WTC11 (cell line): ENCODE measurements at regions not wholly inside any gene's neighbourhood (a gene's known extent, or its start where the extent isn't known, plus 50 kb on each side); places are given as distances from the start of the nearest gene placed in this dataset.

Source experiments
- ATAC-seq: fragments of 200-7000 bp; cut with Tn5 transposase; 2 replicates; pipeline ENCODE4 v1.10.0; 2021; ENCODE audit warnings: mild to moderate bottlenecking, moderate library complexity
- CTCF ChIA-PET: fragments of 300-600 bp; sonication (Branson Sonifier 250); formaldehyde crosslinking; loops from one replicate; lab custom pipeline; 2021; ENCODE audit warnings: antibody characterized with exemption; lab: Charles Lee
- POLR2A ChIA-PET: fragments of 350-600 bp; sonication (Branson Sonifier 250); formaldehyde crosslinking; loops from one replicate; lab custom pipeline; 2021; ENCODE audit warnings: antibody characterized with exemption; lab: Charles Lee
- DNase-seq: peaks from one replicate; pipeline ENCODE4 v3.0.0; 2021; ENCODE audit warnings: low spot score
- H3K27ac Mint-ChIP-seq: 2 replicates; pipeline ENCODE4 v1.8.0; 2021; ENCODE audit warnings: mixed read lengths
- H3K27me3 Mint-ChIP-seq: 2 replicates; pipeline ENCODE4 v1.8.0; 2021; ENCODE audit warnings: low read depth, mild to moderate bottlenecking, moderate library complexity, mixed read lengths
- H3K36me3 Mint-ChIP-seq: 2 replicates; pipeline ENCODE4 v1.8.0; 2021; ENCODE audit warnings: mixed read lengths
- H3K4me1 Mint-ChIP-seq: 2 replicates; pipeline ENCODE4 v1.8.0; 2022; ENCODE audit warnings: mixed read lengths
- H3K4me3 Mint-ChIP-seq: 2 replicates; pipeline ENCODE4 v1.8.0; 2021; ENCODE audit warnings: mild to moderate bottlenecking, moderate library complexity, mixed read lengths
- H3K9me3 Mint-ChIP-seq: 2 replicates; pipeline ENCODE4 v1.8.0; 2021; ENCODE audit warnings: mixed read lengths
- HMGA2 ChIP-seq: fragments of 250-450 bp; sonication (Bioruptor Pico); IDR thresholded peaks from 2 replicates; pipeline ENCODE4 v1.4.0; 2021; ENCODE audit warnings: mild to moderate bottlenecking, moderate library complexity
- NR3C1 ChIP-seq: sonication (generic); formaldehyde crosslinking; conservative IDR thresholded peaks from 2 replicates; pipeline ENCODE4 v1.8.1; 2023; ENCODE audit warnings: low read depth, mild to moderate bottlenecking, missing genetic modification reagents
- OVOL2 ChIP-seq: fragments of 250-450 bp; sonication (Bioruptor Pico); IDR thresholded peaks from 2 replicates; pipeline ENCODE4 v1.9.0; 2021; ENCODE audit warnings: mild to moderate bottlenecking, borderline replicate concordance
- SMAD4 ChIP-seq: sonication (generic); formaldehyde crosslinking; IDR thresholded peaks from 2 replicates; pipeline ENCODE4 v1.8.0; 2022; ENCODE audit warnings: mild to moderate bottlenecking, missing genetic modification reagents
- ZBTB21 ChIP-seq: sonication (generic); formaldehyde crosslinking; IDR thresholded peaks from 2 replicates; pipeline ENCODE4 v1.8.1; 2023; ENCODE audit warnings: mild to moderate bottlenecking, missing genetic modification reagents, borderline replicate concordance
- ZNF423 ChIP-seq: fragments of 250-450 bp; sonication (Bioruptor Pico); IDR thresholded peaks from 2 replicates; pipeline ENCODE4 v2.1.2; 2022; ENCODE audit warnings: mild to moderate bottlenecking, moderate library complexity
- TF ChIP-seq, protein P1 (sequence below): sonication (generic); formaldehyde crosslinking; IDR thresholded peaks from 2 replicates; pipeline ENCODE4 v1.8.1; 2023; ENCODE audit warnings: mild to moderate bottlenecking, missing genetic modification reagents, borderline replicate concordance
- TF ChIP-seq, protein P2 (sequence below): sonication (generic); formaldehyde crosslinking; IDR thresholded peaks from 2 replicates; pipeline ENCODE4 v1.8.0; 2023; ENCODE audit warnings: missing genetic modification reagents
- TF ChIP-seq, protein P3 (sequence below): sonication (generic); formaldehyde crosslinking; IDR thresholded peaks from 2 replicates; pipeline ENCODE4 v1.8.0; 2022; ENCODE audit warnings: mild to moderate bottlenecking, missing genetic modification reagents
- TF ChIP-seq, protein P4 (sequence below): sonication (generic); formaldehyde crosslinking; IDR thresholded peaks from 2 replicates; pipeline ENCODE4 v1.8.0; 2022; ENCODE audit warnings: missing genetic modification reagents
- TF ChIP-seq, protein P5 (sequence below): fragments of 250-450 bp; sonication (Bioruptor Pico); IDR thresholded peaks from 2 replicates; pipeline ENCODE4 v2.1.2; 2022; ENCODE audit warnings: mild to moderate bottlenecking, moderate library complexity
- TF ChIP-seq, protein P6 (sequence below): sonication (generic); formaldehyde crosslinking; IDR thresholded peaks from 2 replicates; pipeline ENCODE4 v1.8.0; 2022; ENCODE audit warnings: mild to moderate bottlenecking, missing genetic modification reagents
- TF ChIP-seq, protein P7 (sequence below): sonication (generic); formaldehyde crosslinking; IDR thresholded peaks from 2 replicates; pipeline ENCODE4 v1.8.1; 2023; ENCODE audit warnings: mild to moderate bottlenecking, missing genetic modification reagents
- TF ChIP-seq, protein P8 (sequence below): sonication (generic); formaldehyde crosslinking; IDR thresholded peaks from 2 replicates; pipeline ENCODE4 v1.8.1; 2023; ENCODE audit warnings: mild to moderate bottlenecking, missing genetic modification reagents, moderate library complexity

DNA sequence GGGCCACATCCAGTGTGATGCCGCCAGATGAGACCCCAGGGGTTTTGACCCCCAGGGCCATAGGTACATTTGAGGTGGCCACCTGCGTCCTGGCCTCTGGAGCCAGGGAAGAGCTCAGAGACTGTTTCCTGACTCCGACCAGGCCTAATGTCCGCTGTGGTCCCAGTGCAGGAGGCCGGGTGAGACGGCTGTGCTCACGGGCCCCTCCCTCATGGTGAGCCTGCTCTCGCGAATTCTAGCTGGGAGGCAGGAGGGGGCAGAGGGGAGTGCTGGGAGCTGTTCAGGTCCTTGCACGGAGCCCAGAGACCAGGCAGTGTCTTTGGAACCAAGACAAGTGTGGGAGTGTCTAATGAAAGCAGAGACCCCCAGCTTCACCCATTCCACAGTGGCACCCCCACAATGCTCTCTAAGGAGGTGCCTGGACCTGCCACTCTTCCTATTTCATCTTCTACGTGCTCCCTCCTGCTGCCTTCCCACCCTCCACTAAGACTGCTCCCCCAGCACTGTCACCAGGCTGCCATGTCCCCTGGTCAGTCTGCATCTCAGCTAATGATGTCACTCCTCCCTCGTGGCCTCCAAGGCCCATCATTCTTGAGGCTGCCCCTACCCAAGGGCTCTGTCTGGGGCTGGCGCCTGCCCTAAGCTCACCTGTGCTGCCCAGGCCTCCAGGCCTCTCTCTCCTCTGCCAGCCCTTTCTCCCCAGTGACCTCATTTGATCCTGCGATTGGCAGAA, 256.3 kb upstream of the C1orf174 start:
- H3K9me3 Mint-ChIP-seq, result peaks cover 50% of the 10 kb centered on the region
- no peak for ATAC-seq
- H3K27me3 Mint-ChIP-seq, result peaks cover 12% of the 10 kb centered on the region; the same call in 1 of the 2 replicates
- CTCF ChIA-PET, result no interaction called here
- no peak for DNase-seq
- no peaks in the 10 kb centered on the region for H3K4me1 Mint-ChIP-seq
- TF ChIP-seq ZBTB21 (CRISPR knock-in tag), result no peak
- no peak for TF ChIP-seq HMGA2
- no peak for TF ChIP-seq SMAD4 (CRISPR knock-in tag)
- TF ChIP-seq, protein P1, sequence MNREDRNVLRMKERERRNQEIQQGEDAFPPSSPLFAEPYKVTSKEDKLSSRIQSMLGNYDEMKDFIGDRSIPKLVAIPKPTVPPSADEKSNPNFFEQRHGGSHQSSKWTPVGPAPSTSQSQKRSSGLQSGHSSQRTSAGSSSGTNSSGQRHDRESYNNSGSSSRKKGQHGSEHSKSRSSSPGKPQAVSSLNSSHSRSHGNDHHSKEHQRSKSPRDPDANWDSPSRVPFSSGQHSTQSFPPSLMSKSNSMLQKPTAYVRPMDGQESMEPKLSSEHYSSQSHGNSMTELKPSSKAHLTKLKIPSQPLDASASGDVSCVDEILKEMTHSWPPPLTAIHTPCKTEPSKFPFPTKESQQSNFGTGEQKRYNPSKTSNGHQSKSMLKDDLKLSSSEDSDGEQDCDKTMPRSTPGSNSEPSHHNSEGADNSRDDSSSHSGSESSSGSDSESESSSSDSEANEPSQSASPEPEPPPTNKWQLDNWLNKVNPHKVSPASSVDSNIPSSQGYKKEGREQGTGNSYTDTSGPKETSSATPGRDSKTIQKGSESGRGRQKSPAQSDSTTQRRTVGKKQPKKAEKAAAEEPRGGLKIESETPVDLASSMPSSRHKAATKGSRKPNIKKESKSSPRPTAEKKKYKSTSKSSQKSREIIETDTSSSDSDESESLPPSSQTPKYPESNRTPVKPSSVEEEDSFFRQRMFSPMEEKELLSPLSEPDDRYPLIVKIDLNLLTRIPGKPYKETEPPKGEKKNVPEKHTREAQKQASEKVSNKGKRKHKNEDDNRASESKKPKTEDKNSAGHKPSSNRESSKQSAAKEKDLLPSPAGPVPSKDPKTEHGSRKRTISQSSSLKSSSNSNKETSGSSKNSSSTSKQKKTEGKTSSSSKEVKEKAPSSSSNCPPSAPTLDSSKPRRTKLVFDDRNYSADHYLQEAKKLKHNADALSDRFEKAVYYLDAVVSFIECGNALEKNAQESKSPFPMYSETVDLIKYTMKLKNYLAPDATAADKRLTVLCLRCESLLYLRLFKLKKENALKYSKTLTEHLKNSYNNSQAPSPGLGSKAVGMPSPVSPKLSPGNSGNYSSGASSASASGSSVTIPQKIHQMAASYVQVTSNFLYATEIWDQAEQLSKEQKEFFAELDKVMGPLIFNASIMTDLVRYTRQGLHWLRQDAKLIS (CRISPR knock-in tag), result no peak
- TF ChIP-seq, protein P2, sequence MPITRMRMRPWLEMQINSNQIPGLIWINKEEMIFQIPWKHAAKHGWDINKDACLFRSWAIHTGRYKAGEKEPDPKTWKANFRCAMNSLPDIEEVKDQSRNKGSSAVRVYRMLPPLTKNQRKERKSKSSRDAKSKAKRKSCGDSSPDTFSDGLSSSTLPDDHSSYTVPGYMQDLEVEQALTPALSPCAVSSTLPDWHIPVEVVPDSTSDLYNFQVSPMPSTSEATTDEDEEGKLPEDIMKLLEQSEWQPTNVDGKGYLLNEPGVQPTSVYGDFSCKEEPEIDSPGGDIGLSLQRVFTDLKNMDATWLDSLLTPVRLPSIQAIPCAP (CRISPR knock-in tag), result no peak
- no peak for TF ChIP-seq NR3C1 (CRISPR knock-in tag)
- TF ChIP-seq, protein P3, sequence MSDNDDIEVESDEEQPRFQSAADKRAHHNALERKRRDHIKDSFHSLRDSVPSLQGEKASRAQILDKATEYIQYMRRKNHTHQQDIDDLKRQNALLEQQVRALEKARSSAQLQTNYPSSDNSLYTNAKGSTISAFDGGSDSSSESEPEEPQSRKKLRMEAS, result no peak
- TF ChIP-seq, protein P4, sequence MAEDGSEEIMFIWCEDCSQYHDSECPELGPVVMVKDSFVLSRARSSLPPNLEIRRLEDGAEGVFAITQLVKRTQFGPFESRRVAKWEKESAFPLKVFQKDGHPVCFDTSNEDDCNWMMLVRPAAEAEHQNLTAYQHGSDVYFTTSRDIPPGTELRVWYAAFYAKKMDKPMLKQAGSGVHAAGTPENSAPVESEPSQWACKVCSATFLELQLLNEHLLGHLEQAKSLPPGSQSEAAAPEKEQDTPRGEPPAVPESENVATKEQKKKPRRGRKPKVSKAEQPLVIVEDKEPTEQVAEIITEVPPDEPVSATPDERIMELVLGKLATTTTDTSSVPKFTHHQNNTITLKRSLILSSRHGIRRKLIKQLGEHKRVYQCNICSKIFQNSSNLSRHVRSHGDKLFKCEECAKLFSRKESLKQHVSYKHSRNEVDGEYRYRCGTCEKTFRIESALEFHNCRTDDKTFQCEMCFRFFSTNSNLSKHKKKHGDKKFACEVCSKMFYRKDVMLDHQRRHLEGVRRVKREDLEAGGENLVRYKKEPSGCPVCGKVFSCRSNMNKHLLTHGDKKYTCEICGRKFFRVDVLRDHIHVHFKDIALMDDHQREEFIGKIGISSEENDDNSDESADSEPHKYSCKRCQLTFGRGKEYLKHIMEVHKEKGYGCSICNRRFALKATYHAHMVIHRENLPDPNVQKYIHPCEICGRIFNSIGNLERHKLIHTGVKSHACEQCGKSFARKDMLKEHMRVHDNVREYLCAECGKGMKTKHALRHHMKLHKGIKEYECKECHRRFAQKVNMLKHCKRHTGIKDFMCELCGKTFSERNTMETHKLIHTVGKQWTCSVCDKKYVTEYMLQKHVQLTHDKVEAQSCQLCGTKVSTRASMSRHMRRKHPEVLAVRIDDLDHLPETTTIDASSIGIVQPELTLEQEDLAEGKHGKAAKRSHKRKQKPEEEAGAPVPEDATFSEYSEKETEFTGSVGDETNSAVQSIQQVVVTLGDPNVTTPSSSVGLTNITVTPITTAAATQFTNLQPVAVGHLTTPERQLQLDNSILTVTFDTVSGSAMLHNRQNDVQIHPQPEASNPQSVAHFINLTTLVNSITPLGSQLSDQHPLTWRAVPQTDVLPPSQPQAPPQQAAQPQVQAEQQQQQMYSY (CRISPR knock-in tag), result no peak
- TF ChIP-seq, protein P5, sequence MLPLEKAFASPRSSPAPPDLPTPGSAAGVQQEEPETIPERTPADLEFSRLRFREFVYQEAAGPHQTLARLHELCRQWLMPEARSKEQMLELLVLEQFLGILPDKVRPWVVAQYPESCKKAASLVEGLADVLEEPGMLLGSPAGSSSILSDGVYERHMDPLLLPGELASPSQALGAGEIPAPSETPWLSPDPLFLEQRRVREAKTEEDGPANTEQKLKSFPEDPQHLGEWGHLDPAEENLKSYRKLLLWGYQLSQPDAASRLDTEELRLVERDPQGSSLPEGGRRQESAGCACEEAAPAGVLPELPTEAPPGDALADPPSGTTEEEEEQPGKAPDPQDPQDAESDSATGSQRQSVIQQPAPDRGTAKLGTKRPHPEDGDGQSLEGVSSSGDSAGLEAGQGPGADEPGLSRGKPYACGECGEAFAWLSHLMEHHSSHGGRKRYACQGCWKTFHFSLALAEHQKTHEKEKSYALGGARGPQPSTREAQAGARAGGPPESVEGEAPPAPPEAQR (CRISPR knock-in tag), result no peak
- no peak for TF ChIP-seq ZNF423 (CRISPR knock-in tag)
- TF ChIP-seq, protein P6, sequence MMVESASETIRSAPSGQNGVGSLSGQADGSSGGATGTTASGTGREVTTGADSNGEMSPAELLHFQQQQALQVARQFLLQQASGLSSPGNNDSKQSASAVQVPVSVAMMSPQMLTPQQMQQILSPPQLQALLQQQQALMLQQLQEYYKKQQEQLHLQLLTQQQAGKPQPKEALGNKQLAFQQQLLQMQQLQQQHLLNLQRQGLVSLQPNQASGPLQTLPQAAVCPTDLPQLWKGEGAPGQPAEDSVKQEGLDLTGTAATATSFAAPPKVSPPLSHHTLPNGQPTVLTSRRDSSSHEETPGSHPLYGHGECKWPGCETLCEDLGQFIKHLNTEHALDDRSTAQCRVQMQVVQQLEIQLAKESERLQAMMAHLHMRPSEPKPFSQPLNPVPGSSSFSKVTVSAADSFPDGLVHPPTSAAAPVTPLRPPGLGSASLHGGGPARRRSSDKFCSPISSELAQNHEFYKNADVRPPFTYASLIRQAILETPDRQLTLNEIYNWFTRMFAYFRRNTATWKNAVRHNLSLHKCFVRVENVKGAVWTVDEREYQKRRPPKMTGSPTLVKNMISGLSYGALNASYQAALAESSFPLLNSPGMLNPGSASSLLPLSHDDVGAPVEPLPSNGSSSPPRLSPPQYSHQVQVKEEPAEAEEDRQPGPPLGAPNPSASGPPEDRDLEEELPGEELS, result no peak
- TF ChIP-seq, protein P7, sequence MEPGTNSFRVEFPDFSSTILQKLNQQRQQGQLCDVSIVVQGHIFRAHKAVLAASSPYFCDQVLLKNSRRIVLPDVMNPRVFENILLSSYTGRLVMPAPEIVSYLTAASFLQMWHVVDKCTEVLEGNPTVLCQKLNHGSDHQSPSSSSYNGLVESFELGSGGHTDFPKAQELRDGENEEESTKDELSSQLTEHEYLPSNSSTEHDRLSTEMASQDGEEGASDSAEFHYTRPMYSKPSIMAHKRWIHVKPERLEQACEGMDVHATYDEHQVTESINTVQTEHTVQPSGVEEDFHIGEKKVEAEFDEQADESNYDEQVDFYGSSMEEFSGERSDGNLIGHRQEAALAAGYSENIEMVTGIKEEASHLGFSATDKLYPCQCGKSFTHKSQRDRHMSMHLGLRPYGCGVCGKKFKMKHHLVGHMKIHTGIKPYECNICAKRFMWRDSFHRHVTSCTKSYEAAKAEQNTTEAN (CRISPR knock-in tag), result no peak
- TF ChIP-seq, protein P8, sequence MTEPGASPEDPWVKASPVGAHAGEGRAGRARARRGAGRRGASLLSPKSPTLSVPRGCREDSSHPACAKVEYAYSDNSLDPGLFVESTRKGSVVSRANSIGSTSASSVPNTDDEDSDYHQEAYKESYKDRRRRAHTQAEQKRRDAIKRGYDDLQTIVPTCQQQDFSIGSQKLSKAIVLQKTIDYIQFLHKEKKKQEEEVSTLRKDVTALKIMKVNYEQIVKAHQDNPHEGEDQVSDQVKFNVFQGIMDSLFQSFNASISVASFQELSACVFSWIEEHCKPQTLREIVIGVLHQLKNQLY (CRISPR knock-in tag), result no peak
- TF ChIP-seq OVOL2 (CRISPR knock-in tag), result no peak
- no peak overlapping the region for H3K4me3 Mint-ChIP-seq
- peaks cover 62% of the 10 kb centered on the region for H3K36me3 Mint-ChIP-seq
- POLR2A ChIA-PET, result no interaction called here
- no peak overlapping the region for H3K27ac Mint-ChIP-seq
